NCI-H1092 treated with DMSO at 0.1 percent for 48 hours (cell line): ENCODE measurements at regions not wholly inside any gene's neighbourhood (a gene's known extent, or its start where the extent isn't known, plus 50 kb on each side); places are given as distances from the start of the nearest gene placed in this dataset.
"Not testable (repeated sequence)": the region's sequence is repeated elsewhere in the genome, so short reads cannot be mapped to it uniquely, and the experiment has no call there.

ENCODE experiments used
- DNase-seq: peaks from one replicate; lab custom pipeline; 2025; lab: John Stamatoyannopoulos, UW

- DNase-seq = no peak
Observed at GRCh38 chr1:30123896-30124295, 599.5 kb downstream of the MATN1 start.

- DNase-seq = no peak
Observed at GRCh38 chr1:30123036-30123435, 600.3 kb downstream of the MATN1 start.

- DNase-seq = no peak
Observed at GRCh38 chr1:30120245-30121000, 603.0 kb downstream of the MATN1 start.

- no peak for DNase-seq
Observed at GRCh38 chr1:30117685-30118084, 605.7 kb downstream of the MATN1 start.

GRCh38 chr1:30111431-30111830, 612.0 kb downstream of the MATN1 start:
- peak; percentile 36 for DNase-seq

- no peak for DNase-seq
Observed at GRCh38 chr1:30110846-30111245, 612.5 kb downstream of the MATN1 start.

GRCh38 chr1:30109853-30110252, 613.5 kb downstream of the MATN1 start:
- DNase-seq = no peak

DNA sequence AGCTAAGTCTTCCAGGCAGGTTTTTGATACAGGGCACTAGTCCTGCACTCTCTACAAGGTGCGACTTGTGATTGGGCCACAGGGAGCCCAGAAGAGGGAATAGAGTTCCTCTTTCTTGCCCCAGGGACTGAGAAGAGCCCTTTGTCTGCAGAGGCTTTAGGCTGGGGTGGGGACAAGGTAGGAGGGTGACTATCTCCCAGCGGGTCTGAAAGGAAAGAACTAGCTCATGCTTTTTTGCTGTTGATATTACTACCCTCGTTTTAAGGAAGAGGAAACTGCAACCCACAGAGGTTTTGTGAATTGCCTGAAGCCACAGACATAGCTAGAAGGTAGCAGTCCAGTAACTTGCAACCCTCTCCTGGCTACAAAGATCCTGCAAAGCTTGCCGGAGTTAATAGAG, 615.2 kb downstream of the MATN1 start:
- no peak for DNase-seq

DNA sequence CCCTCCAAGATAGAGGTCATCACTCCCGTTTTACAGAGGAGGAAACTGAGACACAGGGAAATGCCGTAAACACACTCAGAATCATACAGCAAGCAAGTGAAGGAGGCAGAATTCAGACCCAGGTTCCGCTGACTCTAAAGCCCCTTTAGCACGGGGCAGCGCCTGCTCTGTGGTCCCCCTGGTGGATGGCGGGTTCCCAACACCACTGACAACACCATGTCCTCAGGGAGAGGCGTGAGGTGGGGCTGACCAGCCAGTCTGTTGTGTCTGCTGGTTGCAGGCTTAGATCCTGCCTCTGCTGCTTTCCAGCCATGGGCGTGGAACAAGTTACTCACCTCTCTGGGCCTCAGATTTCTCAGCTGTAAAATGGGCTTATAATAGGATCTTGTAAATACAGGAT, 617.3 kb downstream of the MATN1 start:
- DNase-seq = peak; percentile 39

DNA sequence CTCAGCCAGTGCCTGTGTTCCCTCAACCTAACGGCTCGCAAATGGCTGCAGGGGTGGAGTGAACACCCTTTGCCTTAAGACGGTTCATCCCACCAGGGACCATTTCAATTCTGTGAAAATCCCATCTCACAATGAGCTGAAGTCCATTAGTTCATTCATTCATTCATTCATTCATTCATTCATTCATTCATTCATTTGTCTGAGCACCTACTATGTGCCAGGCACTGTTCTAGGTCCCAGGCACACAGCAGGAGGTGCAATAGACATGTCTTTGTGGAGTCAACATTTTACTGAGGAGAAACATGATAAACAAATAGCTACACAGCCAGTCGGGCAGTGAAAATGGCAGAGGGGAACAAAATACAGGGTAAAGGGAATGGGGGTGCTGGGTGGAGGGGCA, 618.8 kb downstream of the MATN1 start:
- no peak for DNase-seq

DNA sequence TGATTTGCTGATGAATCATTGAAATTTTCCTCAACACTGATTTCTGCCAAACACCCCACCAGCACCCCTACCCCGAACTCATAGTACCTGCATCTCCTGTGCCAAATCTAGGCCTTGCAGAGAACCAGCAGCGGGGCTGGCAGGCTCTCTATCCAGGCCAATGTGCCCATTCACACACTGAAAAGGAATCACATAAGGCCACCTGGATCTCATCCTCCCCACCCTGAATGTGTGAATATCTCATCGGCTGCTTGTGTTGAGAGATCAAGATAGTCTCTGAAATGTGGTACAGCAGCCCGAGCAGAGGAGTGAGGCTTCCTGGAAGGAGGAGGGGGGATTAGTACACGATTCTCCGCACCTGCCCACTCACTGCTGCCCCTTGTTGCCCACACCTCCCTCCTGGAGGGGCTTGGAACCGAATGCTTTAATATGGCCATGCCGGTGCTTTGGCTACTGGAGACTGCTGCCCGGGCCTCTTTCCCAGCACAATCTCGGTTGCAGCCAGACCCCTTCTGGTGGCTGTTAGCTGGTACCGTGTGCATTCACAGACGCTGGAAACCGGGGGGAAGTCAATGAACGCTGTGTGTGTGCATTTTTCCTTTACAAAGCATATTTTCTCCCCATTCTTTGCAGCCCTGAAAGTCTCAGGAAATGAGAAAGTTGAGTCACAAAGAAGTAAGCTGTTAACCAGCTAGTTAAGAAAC, 619.5 kb downstream of the MATN1 start:
- DNase-seq = no peak

DNA sequence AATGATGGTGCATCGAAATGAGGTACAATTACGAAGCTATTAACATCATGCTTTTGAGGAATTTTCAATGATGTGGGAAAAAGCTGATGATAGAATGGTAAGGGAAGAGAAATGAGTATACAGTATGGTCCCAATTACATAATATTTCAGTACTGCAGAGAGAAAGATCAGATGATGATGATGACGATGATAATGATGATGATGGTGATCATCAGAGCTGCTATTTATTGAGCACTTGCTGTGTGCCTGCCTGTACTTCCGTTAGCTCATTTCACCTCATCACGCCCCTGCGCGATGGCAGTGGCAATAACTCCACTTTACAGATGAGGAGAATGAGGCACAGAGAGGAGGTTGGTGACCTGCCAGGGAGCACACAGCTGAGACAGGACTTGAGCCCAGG, 620.8 kb downstream of the MATN1 start:
- DNase-seq = no peak

- DNase-seq = no peak
Observed at GRCh38 chr1:30101487-30102227, 621.7 kb downstream of the MATN1 start.

DNA sequence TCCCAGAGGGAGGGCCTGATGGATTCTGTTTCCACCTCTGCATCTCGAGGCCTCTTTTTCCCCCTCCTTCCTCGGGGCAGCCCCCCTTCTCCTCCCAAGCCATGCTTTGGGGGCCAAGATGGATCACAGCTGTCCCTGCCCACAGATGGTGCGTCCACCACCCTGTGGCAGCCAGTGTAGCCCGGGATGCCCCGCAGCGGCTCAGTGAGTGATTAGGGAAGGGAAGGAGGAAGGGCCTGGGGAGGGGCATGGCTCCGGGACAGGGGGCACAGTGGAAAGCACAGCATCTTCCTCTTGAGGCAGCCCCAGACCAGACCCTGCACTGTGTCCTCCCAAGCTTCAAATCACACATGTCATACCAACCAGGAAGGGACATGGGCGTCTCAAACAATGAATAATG, 622.4 kb downstream of the MATN1 start:
- no peak for DNase-seq

- no peak for DNase-seq
Observed at GRCh38 chr1:30100524-30100862, 622.9 kb downstream of the MATN1 start.

- DNase-seq = no peak
Observed at GRCh38 chr1:30099587-30100523, 623.5 kb downstream of the MATN1 start.

DNA sequence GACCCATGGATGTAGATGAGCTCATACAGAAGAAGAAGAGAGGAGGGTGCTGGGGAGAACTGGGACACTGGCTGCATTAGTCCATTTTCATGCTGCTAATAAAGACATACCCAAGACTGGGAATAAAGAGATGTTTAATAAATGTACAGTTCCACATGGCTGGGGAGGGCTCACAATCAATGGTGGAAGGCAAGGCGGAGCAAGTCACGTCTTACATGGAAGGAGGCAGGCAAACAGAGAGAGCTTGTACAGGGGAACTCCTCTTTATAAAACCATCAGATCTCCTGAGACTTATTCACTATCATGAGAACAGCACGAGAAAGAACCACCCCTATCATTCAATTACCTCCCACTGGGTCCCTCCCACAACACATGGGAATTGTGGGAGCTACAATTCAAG, 625.5 kb downstream of the MATN1 start:
- DNase-seq = not testable (repeated sequence)

DNA sequence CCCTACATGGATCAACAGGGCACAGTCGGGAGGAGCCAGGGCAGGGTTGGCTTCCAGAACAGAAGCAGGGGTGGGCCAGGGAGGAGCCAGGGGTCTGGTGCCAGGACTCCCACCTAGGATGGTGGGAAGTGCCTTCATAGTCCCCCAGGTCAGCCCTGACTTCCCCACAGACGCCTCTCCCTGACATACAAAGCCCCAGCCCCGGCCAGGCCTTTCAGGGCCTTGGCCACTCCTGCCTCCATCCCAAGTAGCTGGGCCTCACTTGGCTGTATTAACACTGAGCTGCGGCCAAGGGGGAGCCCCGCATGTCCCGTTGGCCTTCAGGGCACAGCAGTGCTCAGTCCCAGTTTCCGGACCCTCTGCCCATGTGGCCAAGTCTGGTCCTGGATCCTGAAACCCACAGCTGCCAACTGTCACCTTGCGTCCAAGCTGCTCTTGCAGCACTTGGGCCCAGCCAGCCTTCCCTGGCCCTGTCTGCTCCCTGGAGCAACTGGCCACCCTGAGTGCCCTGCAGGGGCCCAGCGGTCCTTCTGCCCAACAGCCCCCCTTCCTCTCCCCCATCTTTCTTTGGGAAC, 627.8 kb downstream of the MATN1 start:
- DNase-seq = no peak

DNA sequence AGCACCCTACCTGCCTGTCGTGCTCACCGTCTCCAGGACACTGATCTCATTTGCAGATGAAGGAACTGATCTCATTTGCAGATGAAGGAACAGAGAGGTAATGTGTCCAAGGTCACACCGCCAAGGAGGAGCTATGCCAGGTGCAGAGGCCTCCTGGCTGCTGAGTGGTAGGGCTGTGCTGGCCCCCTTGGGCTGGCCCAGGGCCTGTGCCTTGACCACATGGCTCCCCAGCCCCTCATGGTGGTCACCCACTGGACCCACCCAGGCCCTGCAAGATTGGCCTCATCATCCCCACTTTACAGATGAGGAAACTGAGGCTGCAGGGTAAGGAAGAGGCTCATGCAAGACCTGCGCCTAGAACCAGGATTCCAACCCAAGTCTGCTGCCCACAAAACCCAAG, 628.3 kb downstream of the MATN1 start:
- no peak for DNase-seq

DNA sequence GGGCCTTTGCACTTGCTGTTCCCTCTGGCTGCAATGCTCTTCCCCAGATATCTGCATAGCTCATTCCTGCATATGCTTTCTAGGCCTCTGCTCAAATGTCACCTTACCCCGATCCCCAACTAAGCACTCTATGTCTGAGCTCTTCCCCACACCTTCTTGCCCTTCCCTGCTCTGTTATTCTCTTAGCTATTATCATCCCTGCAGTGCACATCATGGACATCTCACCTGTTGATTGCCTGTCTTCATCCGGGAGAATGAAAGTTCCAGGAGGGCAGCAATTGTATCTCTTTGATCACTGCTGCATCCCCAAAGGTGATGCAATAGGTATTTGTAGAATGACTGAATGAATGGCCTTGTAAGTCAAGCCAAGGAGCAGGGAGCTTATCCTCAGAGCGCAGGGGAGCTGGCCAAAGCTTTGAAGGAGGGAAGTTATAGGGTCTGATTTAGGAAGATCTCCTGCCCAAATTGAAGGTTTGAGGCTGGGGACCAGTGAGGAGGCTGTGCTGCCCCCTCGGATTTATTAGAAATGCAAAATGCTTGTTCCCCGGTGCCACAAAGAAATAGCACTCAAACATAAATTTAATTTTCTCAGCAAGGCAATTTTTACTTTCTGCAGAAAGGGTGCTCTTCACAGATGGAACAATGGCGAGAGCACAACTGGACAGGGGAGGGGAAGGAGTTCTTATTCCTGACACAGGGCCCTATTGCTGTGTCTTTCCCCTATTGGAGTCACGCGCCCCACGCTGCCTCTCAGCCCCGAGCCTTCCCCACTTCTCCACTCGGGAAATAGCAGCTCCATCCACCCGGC, 631.1 kb downstream of the MATN1 start:
- DNase-seq = no peak
